ENCODE measurements at regions not wholly inside any gene's neighbourhood (a gene's known extent, or its start where the extent isn't known, plus 50 kb on each side); places are given as distances from the start of the nearest gene placed in this dataset. TPM values are rescaled to one million over a fixed set of nuclear protein-coding genes. Genes with fewer than 3 reads are reported as not detected.

DNA sequence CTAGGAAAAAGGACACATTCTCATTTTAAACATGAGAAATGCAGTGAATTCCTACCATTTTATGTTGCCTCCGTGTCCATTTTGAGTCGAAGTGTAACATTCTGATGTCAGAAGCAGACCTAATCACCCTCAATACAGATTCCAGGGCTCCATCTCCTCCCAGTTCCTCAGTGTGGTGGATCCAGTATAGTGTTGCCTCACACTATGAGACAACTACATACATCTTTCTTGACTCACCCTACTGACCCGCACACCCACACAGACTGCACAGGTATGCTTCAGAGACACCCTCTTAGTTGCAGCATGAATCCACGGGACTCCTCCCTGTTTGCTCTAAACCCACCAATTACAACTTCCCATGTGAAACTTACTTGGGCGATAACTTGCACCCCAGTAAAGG is 564.9 kb downstream of the SEMA5A start:
- Histone ChIP-seq H3K27me3 (no peaks in the 10 kb centered on the region), H3K4me3 (no peak overlapping the region), H3K4me1 (no peaks in the 10 kb centered on the region), H3K27ac (no peak overlapping the region), H3K9me3 (no peaks in the 10 kb centered on the region), H3K36me3 (no peaks in the 10 kb centered on the region)
- no peak for DNase-seq (ENCODE audit: extremely low spot score in 2 of 2)
- intact Hi-C loops (cut with DNase I) = no loop called here
- TF ChIP-seq CTCF (IDR thresholded peaks at IDR 0.05) (no peak), POLR2A (IDR thresholded peaks at IDR 0.05) (no peak), POLR2AphosphoS5 (IDR thresholded peaks at IDR 0.05; ENCODE audit: insufficient read depth in 1 of 2, low read depth in 1 of 2) (no peak)

DNA sequence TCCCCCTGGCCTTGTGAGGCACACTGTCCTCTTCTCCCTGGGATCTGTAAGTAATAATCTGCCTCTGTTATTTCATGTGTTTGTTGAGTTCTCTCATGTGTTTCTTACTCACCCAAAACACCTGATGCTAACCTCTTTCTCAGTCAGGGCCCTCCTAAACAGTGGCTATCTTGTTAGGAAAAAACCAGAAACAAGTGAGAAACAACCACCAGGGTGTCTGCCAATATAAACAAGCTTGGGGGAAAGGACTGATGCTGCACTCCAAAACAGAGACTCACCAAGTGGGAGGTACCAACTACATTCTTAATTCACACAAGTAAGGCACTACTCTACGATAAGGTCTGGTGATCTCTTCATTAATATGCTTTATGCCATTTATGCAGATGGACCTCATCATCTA is 564.4 kb downstream of the SEMA5A start:
- no peaks in the 10 kb centered on the region for H3K27me3 ChIP-seq
- no peak for TF ChIP-seq POLR2AphosphoS5 (IDR thresholded peaks at IDR 0.05; ENCODE audit: insufficient read depth in 1 of 2, low read depth in 1 of 2)
- TF ChIP-seq POLR2A (IDR thresholded peaks at IDR 0.05) = no peak
- TF ChIP-seq CTCF (IDR thresholded peaks at IDR 0.05) = no peak
- H3K27ac ChIP-seq = no peak overlapping the region
- H3K9me3 ChIP-seq = no peaks in the 10 kb centered on the region
- DNase-seq (ENCODE audit: extremely low spot score in 2 of 2) = no peak
- no peaks in the 10 kb centered on the region for H3K36me3 ChIP-seq
- intact Hi-C loops (cut with DNase I) = no loop called here
- H3K4me1 ChIP-seq = no peaks in the 10 kb centered on the region
- H3K4me3 ChIP-seq = no peak overlapping the region

GRCh38 chr5:8984386-8984785 is 561.5 kb downstream of the SEMA5A start:
- H3K4me1 ChIP-seq = no peaks in the 10 kb centered on the region
- intact Hi-C loops (cut with DNase I) = no loop called here
- no peaks in the 10 kb centered on the region for H3K36me3 ChIP-seq
- H3K27ac ChIP-seq = no peak overlapping the region
- no peak for TF ChIP-seq POLR2A (IDR thresholded peaks at IDR 0.05)
- no peak for TF ChIP-seq CTCF (IDR thresholded peaks at IDR 0.05)
- H3K9me3 ChIP-seq = no peaks in the 10 kb centered on the region
- no peak for DNase-seq (ENCODE audit: extremely low spot score in 2 of 2)
- H3K27me3 ChIP-seq = no peaks in the 10 kb centered on the region
- H3K4me3 ChIP-seq = no peak overlapping the region

MicroRNAs in the stretch of these regions (microRNA counts, 767-probe panel; counts per million panel counts)
- 238 to 261 counts per million in 2 donors for microRNA hsa-miR-4458

Small RNA genes lying in the stretch of these regions (small RNA-seq; reads per million reads assigned to genes)
- gene AC091895.1 = not detected
- not detected for gene AC091912.1
- not detected for gene AC091912.2
- not detected for gene AC091932.2
- gene AC091932.4 = not detected
- not detected for gene AC091953.1
- gene AC091953.2 = not detected
- not detected for gene AC091953.3
- gene AC091953.5 = not detected
- not detected for gene AC091965.3
- not detected for gene RNU1-76P
